DMS79 treated with DMSO at 0.1 percent for 48 hours (cell line): ENCODE measurements at regions not wholly inside any gene's neighbourhood (a gene's known extent, or its start where the extent isn't known, plus 50 kb on each side); places are given as distances from the start of the nearest gene placed in this dataset.

Experiments used
- DNase-seq: peaks from one replicate; lab custom pipeline; 2025; lab: John Stamatoyannopoulos, UW

DNA sequence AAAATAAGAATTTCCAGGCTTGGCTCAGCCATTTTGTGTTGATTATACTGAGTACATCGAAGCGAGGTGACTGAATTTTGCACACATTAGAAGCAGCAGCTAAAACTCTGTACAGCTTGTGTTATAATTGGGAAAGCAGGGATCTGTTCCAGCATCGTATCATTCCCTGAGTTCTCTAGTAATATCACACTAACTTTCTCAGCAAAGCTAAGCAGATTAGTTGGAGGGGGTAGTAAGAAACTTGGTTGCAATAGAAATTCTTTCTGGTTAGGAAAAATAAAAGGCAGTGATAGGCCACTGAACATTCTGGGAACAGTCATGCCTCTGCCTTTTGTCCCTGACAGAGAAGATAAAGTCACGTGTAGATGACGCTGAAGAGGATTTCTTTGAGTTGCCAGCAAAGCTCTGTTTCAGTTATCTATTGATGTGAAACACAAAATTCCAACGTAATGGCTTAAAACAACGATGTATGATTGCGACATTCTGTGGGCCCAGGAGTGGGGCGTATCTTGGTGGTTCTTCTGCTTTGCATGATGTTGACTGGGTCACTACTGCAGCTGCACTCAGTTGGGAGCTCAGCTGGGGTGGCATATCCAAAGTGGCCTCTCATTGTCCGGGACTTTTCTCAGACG, 202.1 kb upstream of the MEX3C start:
- DNase-seq, result no peak

- DNase-seq, result no peak
These were observed 203.2 kb upstream of the MEX3C start for GRCh38 chr18:51400721-51401120.

- no peak for DNase-seq
These were observed 204.4 kb upstream of the MEX3C start for GRCh38 chr18:51401912-51402311.

GRCh38 chr18:51404620-51405019, 207.1 kb upstream of the MEX3C start:
- no peak for DNase-seq

GRCh38 chr18:51405683-51406477, 208.4 kb upstream of the MEX3C start:
- DNase-seq, result no peak

GRCh38 chr18:51417643-51418483, 220.4 kb upstream of the MEX3C start:
- DNase-seq, result no peak

DNA sequence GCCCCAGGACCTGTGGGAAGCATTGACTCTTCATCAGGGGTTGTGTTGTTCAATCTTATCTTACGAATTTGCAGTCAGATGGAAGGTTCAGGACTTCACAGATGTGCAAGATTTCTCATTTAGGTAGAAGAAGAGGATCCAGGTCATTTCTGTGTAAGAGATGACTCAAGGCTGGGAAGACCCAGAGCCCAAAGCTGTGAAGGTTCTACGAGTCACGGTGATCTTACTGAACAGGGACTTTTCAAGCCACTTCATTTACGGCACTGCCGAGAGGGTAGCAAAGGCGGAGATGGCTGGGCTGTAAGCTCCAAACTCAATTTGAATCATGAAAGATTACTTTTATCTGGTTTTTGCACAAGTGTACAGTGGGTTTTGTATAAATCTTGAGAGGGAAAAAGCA, 228.0 kb upstream of the MEX3C start:
- DNase-seq, result no peak

GRCh38 chr18:51425889-51426288, 228.4 kb upstream of the MEX3C start:
- no peak for DNase-seq

DNA sequence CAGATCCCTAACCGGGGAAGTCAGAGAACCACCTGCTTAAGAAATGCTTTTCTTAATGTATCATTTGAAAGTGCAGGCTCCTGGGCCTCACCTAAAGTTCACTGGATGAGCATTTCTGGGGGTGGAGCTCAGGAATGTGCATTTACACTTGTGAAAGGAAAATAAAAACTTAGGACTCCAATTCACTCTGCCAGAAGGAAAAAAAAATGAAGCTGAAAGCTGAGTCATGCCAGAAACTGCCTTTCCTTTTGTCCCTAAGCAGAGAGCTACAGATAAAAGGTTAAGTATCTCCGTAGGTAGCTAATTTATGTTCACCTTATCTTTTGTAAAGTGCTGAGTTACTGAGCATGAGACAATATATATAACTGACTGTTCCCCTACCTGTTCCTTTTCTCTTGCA, 229.5 kb upstream of the MEX3C start:
- no peak for DNase-seq

GRCh38 chr18:51429644-51430043, 232.2 kb upstream of the MEX3C start:
- no peak for DNase-seq

DNA sequence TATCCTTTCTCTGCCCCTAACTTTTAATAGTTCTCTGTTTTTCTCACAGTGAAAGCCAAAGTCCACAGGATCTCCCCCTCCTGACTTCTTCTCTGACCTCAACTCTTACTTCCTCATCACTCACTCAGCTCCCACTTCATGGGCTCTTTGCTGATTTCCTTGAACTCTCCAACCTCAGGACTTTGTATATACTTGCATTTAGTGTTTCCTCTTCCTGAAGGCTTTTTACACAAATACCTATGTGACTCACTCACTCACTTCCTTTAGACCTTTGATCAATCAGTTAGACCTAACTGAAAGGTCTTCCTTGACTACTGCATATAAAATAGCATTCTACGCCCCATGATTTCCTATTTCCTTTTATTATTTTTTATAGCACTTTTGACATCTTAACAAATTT, 233.1 kb upstream of the MEX3C start:
- DNase-seq, result no peak

GRCh38 chr18:51433296-51433695, 235.8 kb upstream of the MEX3C start:
- no peak for DNase-seq

DNA sequence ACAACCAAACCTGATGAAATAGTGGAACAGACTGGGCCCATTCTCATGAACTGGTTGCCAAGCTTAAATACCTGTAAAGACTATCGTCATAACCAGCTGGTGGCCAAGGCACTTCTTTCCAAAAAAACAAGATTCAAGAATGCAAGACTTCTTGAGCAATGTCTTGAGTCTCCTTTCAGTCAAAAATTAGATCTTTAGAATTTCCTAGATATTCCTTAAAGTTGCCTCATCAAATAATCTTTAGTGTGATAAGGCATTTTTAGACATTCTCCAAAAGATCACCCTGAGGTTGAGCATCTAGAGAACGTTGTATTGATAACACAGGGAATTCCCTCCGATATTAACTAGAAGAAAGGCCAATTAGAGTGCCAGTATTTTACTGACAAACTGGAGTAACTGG, 236.4 kb upstream of the MEX3C start:
- DNase-seq, result no peak

DNA sequence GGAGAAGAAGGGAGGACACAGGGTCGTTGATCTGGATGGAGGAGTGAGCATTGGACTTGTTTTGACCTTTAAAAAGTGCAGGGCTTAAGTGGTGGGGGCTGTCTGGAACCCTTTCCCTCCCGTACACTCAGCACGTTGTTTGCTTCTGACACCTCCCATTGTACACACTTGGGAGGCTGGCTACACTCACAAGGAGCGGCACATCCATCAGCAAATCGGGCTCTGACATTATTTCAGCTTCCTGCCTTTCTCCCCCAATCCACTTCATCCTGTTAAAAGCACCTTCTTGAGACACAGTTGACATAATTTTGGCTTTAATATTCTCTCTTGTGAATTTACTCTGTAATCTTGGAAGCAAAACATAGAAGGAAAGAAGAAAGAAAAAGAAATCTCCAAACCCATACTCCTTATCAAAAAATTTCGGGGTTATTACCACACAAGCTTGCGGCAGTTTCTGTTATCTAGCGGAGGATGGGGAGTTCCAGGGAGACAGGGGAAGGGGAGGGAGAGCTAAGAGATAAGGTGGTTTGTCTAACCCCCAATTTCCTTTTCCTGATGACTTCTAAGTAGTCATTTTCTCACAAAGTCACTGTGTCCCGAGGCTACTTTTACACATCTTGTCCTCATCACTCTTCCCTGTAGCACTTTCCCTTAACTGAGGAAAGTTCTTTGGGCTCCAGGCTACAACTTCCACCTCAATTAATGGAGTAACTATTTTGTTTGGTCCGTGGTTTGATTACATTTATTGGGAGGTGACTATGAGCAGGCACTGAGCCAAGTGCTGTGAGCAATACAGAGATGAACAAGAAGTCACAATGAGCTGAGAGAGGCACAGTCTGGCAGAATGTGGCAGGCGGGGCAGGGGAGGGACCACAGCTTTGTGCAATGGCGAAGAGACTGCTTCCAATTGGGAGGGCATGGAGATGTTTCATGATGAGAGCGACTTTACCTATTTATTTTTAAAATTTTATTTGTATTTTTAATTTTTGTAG, 240.1 kb upstream of the MEX3C start:
- DNase-seq, result no peak

DNA sequence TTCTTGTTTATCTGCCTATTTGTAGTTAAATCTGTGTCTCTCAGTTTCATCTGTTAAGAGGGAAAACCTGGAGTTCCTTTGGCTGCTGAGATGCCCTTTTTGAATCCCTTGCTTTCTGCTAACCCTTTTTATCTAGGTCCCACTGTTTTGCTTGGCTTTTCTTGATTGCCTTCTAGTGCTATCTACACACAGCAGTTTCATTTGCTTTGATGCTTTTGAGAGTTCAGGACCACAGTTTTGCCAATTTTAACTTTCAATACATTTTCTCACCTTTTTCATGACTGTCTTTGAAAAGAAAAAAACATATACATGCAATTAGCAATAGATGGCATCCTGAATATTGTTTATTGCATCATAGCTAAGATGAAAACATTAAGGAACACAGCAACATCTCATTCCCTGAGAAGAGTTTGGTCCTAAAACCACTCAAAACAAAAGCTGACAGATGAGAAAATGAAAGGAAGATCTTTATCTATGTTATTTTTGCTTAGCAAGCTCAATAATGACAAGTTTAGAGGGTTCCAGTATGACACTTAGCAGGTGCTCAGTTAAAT, 241.4 kb upstream of the MEX3C start:
- no peak for DNase-seq

GRCh38 chr18:51442012-51442411, 244.5 kb upstream of the MEX3C start:
- no peak for DNase-seq

GRCh38 chr18:51446571-51447210, 249.2 kb upstream of the MEX3C start:
- no peak for DNase-seq

DNA sequence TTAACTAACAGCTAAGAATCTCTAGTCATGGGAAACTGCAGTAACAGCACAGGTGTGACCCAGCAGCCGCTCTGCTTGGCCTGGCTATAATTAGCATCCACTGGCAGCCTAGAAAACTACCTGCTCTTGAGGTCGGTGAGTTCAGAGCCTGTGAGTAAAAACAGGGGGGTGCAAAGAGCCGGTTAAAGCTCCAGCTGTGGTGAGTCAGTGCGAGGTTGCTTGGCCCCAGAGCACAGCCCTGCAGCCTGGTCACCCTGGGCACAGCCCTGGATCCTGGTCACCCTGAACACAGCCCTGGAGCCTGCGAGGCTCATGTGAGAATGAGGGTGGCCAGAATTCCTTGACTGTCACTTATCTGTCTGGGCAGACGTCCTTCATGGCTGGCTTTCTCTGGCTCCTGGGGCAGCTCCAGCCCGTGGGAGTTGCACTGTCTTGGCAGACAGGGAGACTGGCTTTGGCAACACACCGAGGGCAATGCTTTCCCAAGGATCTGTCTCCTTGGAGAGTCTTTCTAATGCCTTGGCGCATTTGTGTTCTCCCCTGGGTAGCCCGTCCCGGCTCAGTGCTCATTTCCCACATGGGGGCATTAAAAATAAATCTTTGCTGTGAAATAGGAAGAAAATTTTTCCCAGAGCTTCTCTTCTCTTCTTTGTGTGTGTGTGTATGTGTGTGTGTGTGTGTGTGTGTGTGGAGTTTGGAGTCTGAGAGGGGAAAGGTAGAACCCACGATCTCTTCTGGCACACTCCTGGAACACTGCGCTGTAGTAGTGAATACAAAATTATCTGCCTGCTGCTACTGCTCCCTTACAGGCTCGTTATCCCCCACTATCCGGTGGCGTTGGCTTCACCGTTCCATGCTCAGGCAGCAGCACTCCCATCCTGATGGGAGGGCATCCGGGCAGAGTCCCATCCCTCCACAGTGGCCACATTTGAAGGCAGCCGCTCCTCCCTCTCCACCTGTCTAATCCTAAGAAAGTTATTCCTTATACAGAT, 250.2 kb upstream of the MEX3C start:
- no peak for DNase-seq

DNA sequence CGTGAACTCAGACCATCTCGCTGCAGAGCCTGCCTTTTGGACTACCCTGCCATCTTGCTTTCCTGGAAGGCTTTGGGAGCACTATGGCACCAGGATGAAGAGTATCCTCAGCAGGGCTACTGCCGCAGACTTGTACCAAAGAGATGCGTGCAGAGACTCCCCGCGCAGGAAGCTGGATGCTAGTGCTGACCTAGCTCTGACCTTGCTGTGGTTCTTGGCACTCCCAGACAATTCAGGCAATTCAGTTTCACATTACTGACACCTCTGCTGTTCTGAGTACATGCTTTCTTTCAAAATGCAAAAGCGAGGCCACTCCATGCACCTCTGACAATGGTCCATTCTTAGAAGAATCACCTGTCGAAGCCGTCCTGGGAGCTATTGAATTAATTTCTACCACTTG, 251.5 kb upstream of the MEX3C start:
- no peak for DNase-seq

- DNase-seq, result no peak
These were observed 256.1 kb upstream of the MEX3C start for GRCh38 chr18:51453594-51453993.
